ENCODE measurements at regions not wholly inside any gene's neighbourhood (a gene's known extent, or its start where the extent isn't known, plus 50 kb on each side); places are given as distances from the start of the nearest gene placed in this dataset.
"Not testable (repeated sequence)": the region's sequence is repeated elsewhere in the genome, so short reads cannot be mapped to it uniquely, and the experiment has no call there.

- DNase-seq (ENCODE audit: low read depth) = no peak
Measured at GRCh38 chr4:27638163-27638915, 777.7 kb downstream of the STIM2 start.

GRCh38 chr4:27643101-27643500 lies 782.5 kb downstream of the STIM2 start:
- DNase-seq (ENCODE audit: low read depth) = no peak

GRCh38 chr4:27648416-27648815 lies 787.8 kb downstream of the STIM2 start:
- no peak for DNase-seq (ENCODE audit: low read depth)

GRCh38 chr4:27662426-27662825 lies 801.8 kb downstream of the STIM2 start:
- DNase-seq (ENCODE audit: low read depth) = no peak

GRCh38 chr4:27666943-27667342 lies 806.3 kb downstream of the STIM2 start:
- DNase-seq (ENCODE audit: low read depth) = peak; percentile 2

- no peak for DNase-seq (ENCODE audit: low read depth)
Measured at GRCh38 chr4:27668001-27668400, 807.4 kb downstream of the STIM2 start.

- DNase-seq (ENCODE audit: low read depth) = no peak
Measured at GRCh38 chr4:27678027-27678426, 817.4 kb downstream of the STIM2 start.

- peak; percentile 48 for DNase-seq (ENCODE audit: low read depth)
Measured at GRCh38 chr4:27684610-27685011, 824.0 kb downstream of the STIM2 start.

GRCh38 chr4:27685091-27685490 lies 824.5 kb downstream of the STIM2 start:
- DNase-seq (ENCODE audit: low read depth) = no peak

GRCh38 chr4:27685947-27686346 lies 825.3 kb downstream of the STIM2 start:
- no peak for DNase-seq (ENCODE audit: low read depth)

GRCh38 chr4:27692158-27692557 lies 831.5 kb downstream of the STIM2 start:
- DNase-seq (ENCODE audit: low read depth) = peak; percentile 41

- no peak for DNase-seq (ENCODE audit: low read depth)
Measured at GRCh38 chr4:27692868-27693634, 832.4 kb downstream of the STIM2 start.

- not testable (repeated sequence) for DNase-seq (ENCODE audit: low read depth)
Measured at GRCh38 chr4:27696257-27696656, 835.6 kb downstream of the STIM2 start.

- DNase-seq (ENCODE audit: low read depth) = no peak
Measured at GRCh38 chr4:27701606-27702005, 841.0 kb downstream of the STIM2 start.

GRCh38 chr4:27702730-27703431 lies 842.2 kb downstream of the STIM2 start:
- no peak for DNase-seq (ENCODE audit: low read depth)

- no peak for DNase-seq (ENCODE audit: low read depth)
Measured at GRCh38 chr4:27703771-27704170, 843.1 kb downstream of the STIM2 start.

GRCh38 chr4:27711041-27711440 lies 850.4 kb downstream of the STIM2 start:
- DNase-seq (ENCODE audit: low read depth) = no peak

GRCh38 chr4:27714073-27714472 lies 853.4 kb downstream of the STIM2 start:
- DNase-seq (ENCODE audit: low read depth) = no peak

GRCh38 chr4:27716693-27717430 lies 856.2 kb downstream of the STIM2 start:
- no peak for DNase-seq (ENCODE audit: low read depth)

GRCh38 chr4:27717431-27717755 lies 856.8 kb downstream of the STIM2 start:
- no peak for DNase-seq (ENCODE audit: low read depth)

- DNase-seq (ENCODE audit: low read depth) = no peak
Measured at GRCh38 chr4:27720010-27720766, 859.5 kb downstream of the STIM2 start.
